ENCODE measurements at regions not wholly inside any gene's neighbourhood (a gene's known extent, or its start where the extent isn't known, plus 50 kb on each side); places are given as distances from the start of the nearest gene placed in this dataset.

DNA sequence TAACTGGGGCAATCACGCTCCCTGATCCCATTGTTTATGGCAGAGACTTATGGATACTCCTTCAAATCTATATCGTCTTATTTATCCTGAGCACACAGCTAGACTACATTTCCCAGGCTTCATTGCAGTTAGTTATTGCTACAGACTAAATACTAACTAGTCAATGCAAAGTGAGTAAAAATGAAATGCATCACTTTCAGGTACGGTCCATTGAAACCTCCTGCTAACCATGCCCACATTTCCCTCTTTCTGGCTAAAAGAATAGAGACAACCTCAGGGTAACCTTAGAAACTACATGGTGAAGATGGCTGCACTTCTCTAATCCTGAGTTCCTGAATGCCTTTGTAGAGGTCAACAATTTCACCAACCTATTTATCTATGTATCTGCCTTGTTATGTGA is 437.4 kb downstream of the EPHA4 start:
- TF ChIP-seq, protein P1, sequence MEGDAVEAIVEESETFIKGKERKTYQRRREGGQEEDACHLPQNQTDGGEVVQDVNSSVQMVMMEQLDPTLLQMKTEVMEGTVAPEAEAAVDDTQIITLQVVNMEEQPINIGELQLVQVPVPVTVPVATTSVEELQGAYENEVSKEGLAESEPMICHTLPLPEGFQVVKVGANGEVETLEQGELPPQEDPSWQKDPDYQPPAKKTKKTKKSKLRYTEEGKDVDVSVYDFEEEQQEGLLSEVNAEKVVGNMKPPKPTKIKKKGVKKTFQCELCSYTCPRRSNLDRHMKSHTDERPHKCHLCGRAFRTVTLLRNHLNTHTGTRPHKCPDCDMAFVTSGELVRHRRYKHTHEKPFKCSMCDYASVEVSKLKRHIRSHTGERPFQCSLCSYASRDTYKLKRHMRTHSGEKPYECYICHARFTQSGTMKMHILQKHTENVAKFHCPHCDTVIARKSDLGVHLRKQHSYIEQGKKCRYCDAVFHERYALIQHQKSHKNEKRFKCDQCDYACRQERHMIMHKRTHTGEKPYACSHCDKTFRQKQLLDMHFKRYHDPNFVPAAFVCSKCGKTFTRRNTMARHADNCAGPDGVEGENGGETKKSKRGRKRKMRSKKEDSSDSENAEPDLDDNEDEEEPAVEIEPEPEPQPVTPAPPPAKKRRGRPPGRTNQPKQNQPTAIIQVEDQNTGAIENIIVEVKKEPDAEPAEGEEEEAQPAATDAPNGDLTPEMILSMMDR (conservative IDR thresholded peaks at IDR 0.05; ENCODE audit: low read length) = no peak
- no peak for TF ChIP-seq EZH2phosphoT487 (IDR thresholded peaks at IDR 0.05; ENCODE audit: borderline replicate concordance)

All from Loucy (cell line).